WTC11 (cell line): ENCODE measurements at regions not wholly inside any gene's neighbourhood (a gene's known extent, or its start where the extent isn't known, plus 50 kb on each side); places are given as distances from the start of the nearest gene placed in this dataset.

Experiments used
- CBFB ChIP-seq: sonication (generic); formaldehyde crosslinking; IDR thresholded peaks from 2 replicates; pipeline ENCODE4 v1.8.1; 2022; ENCODE audit warnings: mild to moderate bottlenecking, low read depth, missing genetic modification reagents
- CTCF ChIP-seq: fragments of 200-600 bp; IDR thresholded peaks from 2 replicates; pipeline ENCODE4 v1.8.0; 2022; ENCODE audit warnings: antibody characterized with exemption
- E2F1 ChIP-seq: sonication (generic); formaldehyde crosslinking; IDR thresholded peaks from 2 replicates; pipeline ENCODE4 v1.8.0; 2022; ENCODE audit warnings: mild to moderate bottlenecking, missing genetic modification reagents
- FOXJ3 ChIP-seq: sonication (generic); formaldehyde crosslinking; IDR thresholded peaks from 2 replicates; pipeline ENCODE4 v1.9.0; 2021; ENCODE audit warnings: missing genetic modification reagents, mild to moderate bottlenecking, borderline replicate concordance
- FOXP4 ChIP-seq: sonication (generic); formaldehyde crosslinking; IDR thresholded peaks from 2 replicates; pipeline ENCODE4 v1.8.0; 2022; ENCODE audit warnings: mild to moderate bottlenecking, missing genetic modification reagents
- GTF2I ChIP-seq: fragments of 250-450 bp; sonication (Bioruptor Pico); conservative IDR thresholded peaks from 2 replicates; pipeline ENCODE4 v1.4.0; 2021; ENCODE audit warnings: mild to moderate bottlenecking
- NR2C2 ChIP-seq: sonication (generic); formaldehyde crosslinking; IDR thresholded peaks from 2 replicates; pipeline ENCODE4 v1.8.0; 2022; ENCODE audit warnings: mild to moderate bottlenecking, missing genetic modification reagents
- TP53 ChIP-seq: sonication (generic); formaldehyde crosslinking; IDR thresholded peaks from 2 replicates; pipeline ENCODE4 v1.8.1; 2023; ENCODE audit warnings: mild to moderate bottlenecking, missing genetic modification reagents
- USF2 ChIP-seq: sonication (generic); formaldehyde crosslinking; IDR thresholded peaks from 2 replicates; pipeline ENCODE4 v1.8.1; 2023; ENCODE audit warnings: mild to moderate bottlenecking, missing genetic modification reagents, moderate library complexity
- ZNF232 ChIP-seq: sonication (generic); formaldehyde crosslinking; IDR thresholded peaks from 2 replicates; pipeline ENCODE4 v1.8.0; 2022; ENCODE audit warnings: mild to moderate bottlenecking, missing genetic modification reagents
- TF ChIP-seq, protein P1 (sequence below): sonication (generic); formaldehyde crosslinking; IDR thresholded peaks from 2 replicates; pipeline ENCODE4 v1.8.1; 2023; ENCODE audit warnings: mild to moderate bottlenecking, missing genetic modification reagents
- TF ChIP-seq, protein P2 (sequence below): fragments of 250-450 bp; sonication (Bioruptor Pico); IDR thresholded peaks from 2 replicates; pipeline ENCODE4 v1.9.0; 2021; ENCODE audit warnings: mild to moderate bottlenecking

DNA sequence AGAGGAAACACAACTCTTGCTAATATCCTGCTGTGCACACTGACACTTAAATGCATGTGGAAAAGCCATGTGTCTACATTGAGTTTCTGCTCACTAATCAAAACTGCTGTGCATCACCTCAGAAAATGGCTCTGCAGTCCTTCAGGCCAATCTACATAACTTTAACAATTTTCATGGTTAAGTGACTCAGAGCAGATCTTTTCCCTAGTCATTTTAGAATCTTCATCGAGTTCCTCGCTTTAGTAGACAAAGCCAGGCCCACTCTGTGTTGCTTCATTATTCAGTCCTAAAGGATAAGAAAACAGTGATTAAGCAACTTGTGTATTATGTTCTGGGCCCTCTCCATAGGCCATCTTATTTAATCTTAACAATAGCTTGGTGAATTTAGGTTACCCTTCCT is 250.0 kb downstream of the KCNC2 start:
- no peak for TF ChIP-seq USF2
- TF ChIP-seq CTCF: no peak
- TF ChIP-seq ZNF232 (CRISPR knock-in tag): no peak
- TF ChIP-seq NR2C2 (CRISPR knock-in tag): no peak
- no peak for TF ChIP-seq CBFB (CRISPR knock-in tag)
- no peak for TF ChIP-seq TP53
- TF ChIP-seq FOXJ3 (CRISPR knock-in tag): no peak
- TF ChIP-seq, protein P1, sequence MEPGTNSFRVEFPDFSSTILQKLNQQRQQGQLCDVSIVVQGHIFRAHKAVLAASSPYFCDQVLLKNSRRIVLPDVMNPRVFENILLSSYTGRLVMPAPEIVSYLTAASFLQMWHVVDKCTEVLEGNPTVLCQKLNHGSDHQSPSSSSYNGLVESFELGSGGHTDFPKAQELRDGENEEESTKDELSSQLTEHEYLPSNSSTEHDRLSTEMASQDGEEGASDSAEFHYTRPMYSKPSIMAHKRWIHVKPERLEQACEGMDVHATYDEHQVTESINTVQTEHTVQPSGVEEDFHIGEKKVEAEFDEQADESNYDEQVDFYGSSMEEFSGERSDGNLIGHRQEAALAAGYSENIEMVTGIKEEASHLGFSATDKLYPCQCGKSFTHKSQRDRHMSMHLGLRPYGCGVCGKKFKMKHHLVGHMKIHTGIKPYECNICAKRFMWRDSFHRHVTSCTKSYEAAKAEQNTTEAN (CRISPR knock-in tag): no peak
- no peak for TF ChIP-seq FOXP4 (CRISPR knock-in tag)
- TF ChIP-seq, protein P2, sequence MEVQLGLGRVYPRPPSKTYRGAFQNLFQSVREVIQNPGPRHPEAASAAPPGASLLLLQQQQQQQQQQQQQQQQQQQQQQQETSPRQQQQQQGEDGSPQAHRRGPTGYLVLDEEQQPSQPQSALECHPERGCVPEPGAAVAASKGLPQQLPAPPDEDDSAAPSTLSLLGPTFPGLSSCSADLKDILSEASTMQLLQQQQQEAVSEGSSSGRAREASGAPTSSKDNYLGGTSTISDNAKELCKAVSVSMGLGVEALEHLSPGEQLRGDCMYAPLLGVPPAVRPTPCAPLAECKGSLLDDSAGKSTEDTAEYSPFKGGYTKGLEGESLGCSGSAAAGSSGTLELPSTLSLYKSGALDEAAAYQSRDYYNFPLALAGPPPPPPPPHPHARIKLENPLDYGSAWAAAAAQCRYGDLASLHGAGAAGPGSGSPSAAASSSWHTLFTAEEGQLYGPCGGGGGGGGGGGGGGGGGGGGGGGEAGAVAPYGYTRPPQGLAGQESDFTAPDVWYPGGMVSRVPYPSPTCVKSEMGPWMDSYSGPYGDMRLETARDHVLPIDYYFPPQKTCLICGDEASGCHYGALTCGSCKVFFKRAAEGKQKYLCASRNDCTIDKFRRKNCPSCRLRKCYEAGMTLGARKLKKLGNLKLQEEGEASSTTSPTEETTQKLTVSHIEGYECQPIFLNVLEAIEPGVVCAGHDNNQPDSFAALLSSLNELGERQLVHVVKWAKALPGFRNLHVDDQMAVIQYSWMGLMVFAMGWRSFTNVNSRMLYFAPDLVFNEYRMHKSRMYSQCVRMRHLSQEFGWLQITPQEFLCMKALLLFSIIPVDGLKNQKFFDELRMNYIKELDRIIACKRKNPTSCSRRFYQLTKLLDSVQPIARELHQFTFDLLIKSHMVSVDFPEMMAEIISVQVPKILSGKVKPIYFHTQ (CRISPR knock-in tag): no peak
- TF ChIP-seq GTF2I (CRISPR knock-in tag): no peak
- TF ChIP-seq E2F1 (CRISPR knock-in tag): no peak
